DND-41 (cell line): ENCODE measurements at regions not wholly inside any gene's neighbourhood (a gene's known extent, or its start where the extent isn't known, plus 50 kb on each side); places are given as distances from the start of the nearest gene placed in this dataset.
"Not testable (repeated sequence)": the region's sequence is repeated elsewhere in the genome, so short reads cannot be mapped to it uniquely, and the experiment has no call there.

Experiments used
- ATAC-seq: fragments of 200-7000 bp; cut with Tn5 transposase; 3 replicates; pipeline ENCODE4 v1.9.1; 2021; ENCODE audit warnings: low read depth; ENCODE audit not compliant: insufficient read depth
- DNase-seq: peaks from one replicate; pipeline ENCODE4 v3.0.0-alpha.2; 2020
- H2AFZ ChIP-seq: 2 replicates; pipeline ENCODE4 v1.6.0; 2012; ENCODE audit warnings: low read depth, low read length
- H3K27ac ChIP-seq: 2 replicates; pipeline ENCODE4 v1.5.1; 2012; ENCODE audit warnings: low read length, inconsistent platforms
- H3K27me3 ChIP-seq: fragments of 200-600 bp; sonication (generic); 2 replicates; pipeline ENCODE4 v1.6.0; 2012; ENCODE audit warnings: low read length, mild to moderate bottlenecking, inconsistent platforms; ENCODE audit not compliant: insufficient read depth, poor library complexity
- H3K36me3 ChIP-seq: 2 replicates; pipeline ENCODE4 v1.5.1; 2012; ENCODE audit warnings: low read length, inconsistent platforms; ENCODE audit not compliant: insufficient read depth
- H3K4me1 ChIP-seq: 2 replicates; pipeline ENCODE4 v1.5.1; 2012; ENCODE audit warnings: mild to moderate bottlenecking, low read length; ENCODE audit not compliant: insufficient read depth
- H3K4me2 ChIP-seq: 2 replicates; pipeline ENCODE4 v1.6.0; 2012; ENCODE audit warnings: mild to moderate bottlenecking, moderate library complexity, low read length, inconsistent platforms; ENCODE audit not compliant: insufficient read depth
- H3K4me3 ChIP-seq, 2 experiments: fragments of 200-600 bp in 1 of 2; shearing (Covaris generic) in 1 of 2; 2 replicates each; pipeline ENCODE4 v1.5.1; 2012 to 2016; ENCODE audit warnings: inconsistent platforms in 2 of 2, low read length in 2 of 2, mild to moderate bottlenecking in 2 of 2, low read depth in 1 of 2, moderate library complexity in 1 of 2
- H3K79me2 ChIP-seq: 2 replicates; pipeline ENCODE4 v1.6.0; 2012; ENCODE audit warnings: low read length, inconsistent platforms; ENCODE audit not compliant: insufficient read depth
- H3K9ac ChIP-seq: 2 replicates; pipeline ENCODE4 v1.6.0; 2012; ENCODE audit warnings: low read depth, mild to moderate bottlenecking, inconsistent platforms, low read length, moderate library complexity
- H3K9me3 ChIP-seq: 2 replicates; pipeline ENCODE4 v1.5.1; 2012; ENCODE audit warnings: low read length, moderate library complexity, mild to moderate bottlenecking, inconsistent platforms; ENCODE audit not compliant: insufficient read depth, severe bottlenecking
- H4K20me1 ChIP-seq: 2 replicates; pipeline ENCODE4 v1.6.0; 2012; ENCODE audit warnings: low read length; ENCODE audit not compliant: insufficient read depth
- EZH2 ChIP-seq: IDR thresholded peaks from 3 replicates; pipeline ENCODE4 v1.6.1; 2012; ENCODE audit warnings: borderline replicate concordance, low read depth, mild to moderate bottlenecking, moderate library complexity, low read length, inconsistent platforms; ENCODE audit not compliant: severe bottlenecking

DNA sequence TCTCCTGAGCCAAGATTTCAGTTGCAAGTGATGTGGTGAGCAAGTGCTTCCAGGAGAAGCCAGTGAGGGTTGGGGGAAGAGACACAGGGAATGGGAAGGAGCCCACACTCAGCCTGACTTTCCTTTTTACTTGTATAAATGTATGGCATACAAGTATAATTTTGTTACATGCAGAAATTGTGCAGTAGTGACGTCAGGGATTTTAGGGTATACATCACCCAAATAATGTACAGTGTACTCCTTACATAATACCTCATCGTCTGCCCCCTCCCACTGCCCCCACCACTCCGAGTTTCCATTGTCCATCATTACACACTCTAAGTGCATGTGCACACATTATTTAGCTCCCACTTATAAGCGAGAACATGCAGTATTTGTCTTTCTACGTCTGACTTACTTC lies 68.7 kb upstream of the GBA3 start:
- not testable (repeated sequence) for ATAC-seq, H4K20me1 ChIP-seq, H3K9me3 ChIP-seq

DNA sequence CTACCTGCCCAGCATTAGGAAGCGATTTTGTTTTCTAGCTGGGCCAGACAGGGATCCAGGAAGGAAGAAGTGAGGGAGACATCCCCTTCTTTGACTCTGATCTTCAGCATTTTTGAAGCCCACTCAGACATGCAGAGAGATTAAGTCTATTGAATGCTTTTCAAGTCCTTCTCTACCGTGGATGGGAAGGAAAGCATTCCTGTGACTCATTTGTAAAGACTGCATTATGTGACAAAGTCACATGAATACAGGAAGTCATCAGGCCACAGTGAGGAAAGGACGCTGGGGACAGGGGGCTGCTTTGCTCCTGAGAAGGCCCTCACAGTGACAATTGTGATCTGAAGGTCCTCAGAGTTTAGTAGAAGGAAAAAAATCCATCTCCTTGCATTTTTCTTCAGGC lies 67.4 kb upstream of the GBA3 start:
- no peaks in the 10 kb centered on the region for H3K79me2 ChIP-seq
- H2AFZ ChIP-seq, result no peak overlapping the region
- H3K9me3 ChIP-seq, result no peaks in the 10 kb centered on the region
- H3K9ac ChIP-seq, result no peak overlapping the region
- no peaks in the 10 kb centered on the region for H3K36me3 ChIP-seq
- no peak overlapping the region for H3K4me3 ChIP-seq
- no peak for TF ChIP-seq EZH2
- H3K27ac ChIP-seq, result no peak overlapping the region
- H3K27me3 ChIP-seq, result no peaks in the 10 kb centered on the region
- H3K4me1 ChIP-seq, result no peaks in the 10 kb centered on the region
- ATAC-seq (no peak), DNase-seq (no peak)
- no peaks in the 10 kb centered on the region for H4K20me1 ChIP-seq
- no peak overlapping the region for H3K4me2 ChIP-seq

More for the DNA sequence above, 68.7 kb upstream of the GBA3 start:
- H3K4me3 ChIP-seq, H2AFZ ChIP-seq, H3K36me3 ChIP-seq, H3K9ac ChIP-seq, DNase-seq, H3K4me2 ChIP-seq, H3K79me2 ChIP-seq, H3K27ac ChIP-seq, H3K4me1 ChIP-seq, H3K27me3 ChIP-seq: not testable (repeated sequence)

DNA sequence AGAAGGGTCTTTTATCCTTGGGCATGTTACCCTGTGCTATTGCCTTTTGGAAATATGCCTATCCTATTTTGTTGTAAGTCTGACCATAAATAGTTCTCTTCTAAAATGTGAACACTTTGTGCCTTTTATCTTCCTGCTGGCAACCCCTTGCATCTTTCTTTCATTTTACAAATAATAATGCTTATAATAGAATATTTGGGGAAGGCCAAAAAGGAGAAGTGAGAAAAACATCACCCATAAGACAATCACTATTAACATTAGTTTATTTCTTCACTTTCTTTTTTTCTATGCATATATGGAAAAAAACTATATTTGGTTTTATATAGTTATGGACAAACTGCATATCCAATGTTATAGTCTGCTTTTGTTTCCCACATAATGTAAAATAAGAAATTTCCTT lies 64.9 kb upstream of the GBA3 start:
- H3K4me3 ChIP-seq, H3K27ac ChIP-seq, H3K9ac ChIP-seq, H3K36me3 ChIP-seq, ATAC-seq, H3K79me2 ChIP-seq, H3K27me3 ChIP-seq, H4K20me1 ChIP-seq, H3K9me3 ChIP-seq, H2AFZ ChIP-seq, H3K4me1 ChIP-seq, DNase-seq, H3K4me2 ChIP-seq: not testable (repeated sequence)

DNA sequence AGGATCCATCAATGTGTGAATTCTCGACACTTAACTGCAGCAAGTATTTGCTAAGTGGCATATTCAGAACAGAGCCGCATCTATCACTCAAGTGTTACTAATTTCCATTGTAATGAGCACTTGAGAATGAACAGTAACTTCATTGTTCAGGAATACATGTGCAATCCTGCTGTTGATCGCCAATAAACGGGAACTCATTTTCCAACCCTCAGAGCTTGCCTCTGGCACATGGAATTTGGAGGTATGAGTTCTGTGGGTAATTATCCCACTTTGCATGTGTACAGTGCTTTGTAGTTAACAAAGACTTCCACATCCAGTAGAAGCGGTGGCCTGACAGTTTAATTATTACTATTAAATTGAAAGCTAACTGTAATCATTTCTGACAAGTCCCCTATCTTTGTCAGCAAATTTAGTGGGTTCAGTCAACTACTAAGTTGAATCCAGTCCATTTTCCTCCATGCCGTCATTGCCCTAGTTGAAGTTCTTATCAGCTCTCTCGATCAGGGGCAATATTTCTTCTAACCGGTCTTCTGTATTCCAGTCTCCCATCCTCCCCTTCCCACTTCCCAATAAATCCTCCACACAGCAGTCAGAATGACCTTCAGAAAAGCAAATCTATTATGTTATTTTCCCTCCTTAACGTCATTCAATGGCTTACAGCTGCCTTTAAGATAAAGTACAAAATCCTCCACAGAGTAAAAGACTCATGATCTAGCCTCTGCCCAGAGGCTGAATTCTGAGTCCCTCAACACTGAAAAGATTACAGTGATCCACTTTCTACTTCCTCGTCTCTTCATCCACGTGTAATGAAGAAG lies 62.4 kb upstream of the GBA3 start:
- not testable (repeated sequence) for H3K9me3 ChIP-seq, H4K20me1 ChIP-seq, H2AFZ ChIP-seq, H3K27me3 ChIP-seq, ATAC-seq, H3K79me2 ChIP-seq, H3K27ac ChIP-seq, H3K4me1 ChIP-seq, H3K9ac ChIP-seq, H3K4me2 ChIP-seq, DNase-seq, H3K4me3 ChIP-seq, H3K36me3 ChIP-seq

DNA sequence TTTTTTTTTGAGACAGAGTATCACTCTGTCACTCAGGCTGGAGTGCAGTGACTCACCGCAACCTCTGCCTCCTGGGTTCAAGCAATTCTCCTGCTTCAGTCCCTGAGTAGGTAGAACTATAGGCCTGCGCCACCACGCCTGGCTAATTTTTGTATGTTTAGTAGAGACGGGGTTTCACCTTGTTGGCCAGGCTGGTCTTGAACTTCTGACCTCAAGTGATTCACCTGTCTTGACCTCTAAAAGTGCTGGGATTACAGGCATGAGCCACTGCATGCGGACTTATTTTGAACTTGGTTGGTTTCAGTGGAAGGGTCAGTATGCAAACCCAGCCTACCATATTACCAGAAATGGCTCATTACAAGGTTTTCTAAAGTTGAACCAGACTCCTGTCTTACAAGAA lies 61.6 kb upstream of the GBA3 start:
- DNase-seq, H3K9ac ChIP-seq, H2AFZ ChIP-seq, H3K79me2 ChIP-seq, H3K4me1 ChIP-seq, H3K36me3 ChIP-seq, ATAC-seq, H3K4me3 ChIP-seq, H3K4me2 ChIP-seq, H3K27ac ChIP-seq, H3K27me3 ChIP-seq, H3K9me3 ChIP-seq, H4K20me1 ChIP-seq: not testable (repeated sequence)
